OCI-LY1 (cell line): ENCODE measurements at regions not wholly inside any gene's neighbourhood (a gene's known extent, or its start where the extent isn't known, plus 50 kb on each side); places are given as distances from the start of the nearest gene placed in this dataset.

Source experiments
- H2AFZ ChIP-seq: fragments of 200-600 bp; sonication (generic), shearing (Covaris generic); 2 replicates; pipeline ENCODE4 v1.6.0; 2014; ENCODE audit warnings: antibody characterized with exemption, mild to moderate bottlenecking, low read length
- H3F3A ChIP-seq: fragments of 200-600 bp; sonication (generic), shearing (Covaris generic); 2 replicates; pipeline ENCODE4 v1.6.0; 2014; ENCODE audit warnings: mild to moderate bottlenecking, antibody characterized with exemption, low read length, moderate library complexity; ENCODE audit not compliant: insufficient read depth
- H3K27ac ChIP-seq: fragments of 200-600 bp; sonication (generic); 2 replicates; pipeline ENCODE4 v1.5.1; 2014; ENCODE audit warnings: low read length, mixed run types, mild to moderate bottlenecking, low read depth; ENCODE audit not compliant: poor library complexity, severe bottlenecking
- H3K27me3 ChIP-seq: fragments of 200-600 bp; sonication (generic); 2 replicates; pipeline ENCODE4 v1.6.0; 2014; ENCODE audit warnings: antibody characterized with exemption, mild to moderate bottlenecking, low read length, moderate library complexity; ENCODE audit not compliant: insufficient read depth
- H3K36me3 ChIP-seq: fragments of 200-600 bp; sonication (generic); 2 replicates; pipeline ENCODE4 v1.6.1; 2014; ENCODE audit warnings: mild to moderate bottlenecking, antibody characterized with exemption, low read length, moderate library complexity, mixed read lengths; ENCODE audit not compliant: insufficient read depth
- H3K4me1 ChIP-seq: fragments of 200-600 bp; sonication (generic); 2 replicates; pipeline ENCODE4 v1.5.1; 2014; ENCODE audit warnings: mild to moderate bottlenecking, low read length, moderate library complexity; ENCODE audit not compliant: insufficient read depth, severe bottlenecking
- H3K4me2 ChIP-seq: fragments of 200-600 bp; sonication (generic), shearing (Covaris generic); 2 replicates; pipeline ENCODE4 v1.6.1; 2014; ENCODE audit warnings: low read length
- H3K4me3 ChIP-seq: fragments of 200-600 bp; sonication (generic); 2 replicates; pipeline ENCODE4 v1.5.1; 2014; ENCODE audit warnings: low read length, low read depth, mild to moderate bottlenecking, mixed read lengths; ENCODE audit not compliant: poor library complexity, severe bottlenecking
- H3K79me2 ChIP-seq: fragments of 200-600 bp; shearing (Covaris generic); 2 replicates; pipeline ENCODE4 v1.6.1; 2016; ENCODE audit warnings: mixed run types, low read length, mixed read lengths; ENCODE audit not compliant: insufficient read depth
- H3K9ac ChIP-seq: fragments of 200-600 bp; sonication (generic), shearing (Covaris generic); 2 replicates; pipeline ENCODE4 v1.6.1; 2014; ENCODE audit warnings: mild to moderate bottlenecking, low read length, mixed read lengths
- H3K9me2 ChIP-seq: fragments of 200-600 bp; sonication (generic), shearing (Covaris generic); 2 replicates; pipeline ENCODE4 v1.6.1; 2014; ENCODE audit warnings: low read depth, mild to moderate bottlenecking, low read length, mixed read lengths
- H3K9me3 ChIP-seq: fragments of 200-600 bp; shearing (Covaris generic); 2 replicates; pipeline ENCODE4 v1.6.1; 2014; ENCODE audit warnings: low read length, mixed read lengths
- H4K20me1 ChIP-seq: fragments of 200-600 bp; sonication (generic), shearing (Covaris generic); 2 replicates; pipeline ENCODE4 v1.6.0; 2016; ENCODE audit warnings: mild to moderate bottlenecking, low read length; ENCODE audit not compliant: insufficient read depth
- EZH2 ChIP-seq: fragments of 200-600 bp; sonication (generic), shearing (Covaris generic); IDR thresholded peaks from 2 replicates; pipeline ENCODE4 v1.8.0; 2017; ENCODE audit warnings: borderline replicate concordance, mixed run types, mild to moderate bottlenecking, antibody characterized with exemption, low read length, moderate library complexity, mixed read lengths
- TF ChIP-seq, protein P1 (sequence below): fragments of 200-600 bp; sonication (generic), shearing (Covaris generic); IDR thresholded peaks from 2 replicates; pipeline ENCODE4 v1.5.1; 2017; ENCODE audit warnings: mild to moderate bottlenecking, antibody characterized with exemption, low read length, moderate library complexity, mixed read lengths

DNA sequence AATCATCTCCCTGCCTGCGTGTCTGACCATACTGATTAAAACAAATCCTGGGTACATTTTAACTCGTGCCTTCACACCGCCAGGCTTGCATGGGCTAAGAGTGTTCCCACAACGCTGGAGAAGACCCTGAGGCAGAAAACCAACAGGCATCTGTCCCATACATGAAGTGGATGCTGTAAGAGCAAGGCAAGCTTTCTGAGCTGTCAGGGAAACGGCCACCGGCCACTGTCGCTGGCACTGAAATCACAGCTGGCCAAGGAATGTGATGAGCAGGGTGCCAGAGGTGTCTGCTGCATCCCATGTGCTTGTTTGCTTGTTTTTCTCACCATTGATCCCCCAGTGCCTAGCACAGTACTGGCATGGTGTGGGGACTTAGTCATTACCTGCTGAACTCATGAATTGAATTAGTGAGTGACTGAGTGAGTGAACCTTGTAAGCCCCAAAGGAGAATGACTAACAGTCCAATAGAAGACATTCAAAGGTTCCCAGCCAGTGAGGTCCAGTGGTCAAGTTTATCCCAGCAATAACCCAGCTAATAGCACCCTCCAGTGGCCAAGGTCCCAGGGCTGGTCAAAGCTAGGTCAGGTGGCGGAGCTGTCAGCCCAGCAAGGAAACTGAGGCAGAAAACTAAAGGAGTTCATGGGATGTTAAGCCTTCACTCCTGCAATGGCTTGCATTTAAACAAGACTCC is 92.7 kb upstream of the CDH5 start:
- H3K9me3 ChIP-seq: no peaks in the 10 kb centered on the region
- no peak overlapping the region for H2AFZ ChIP-seq
- no peaks in the 10 kb centered on the region for H3K79me2 ChIP-seq
- H3K4me1 ChIP-seq: no peaks in the 10 kb centered on the region
- H4K20me1 ChIP-seq: no peaks in the 10 kb centered on the region
- no peak overlapping the region for H3K9ac ChIP-seq
- H3K4me2 ChIP-seq: no peak overlapping the region
- TF ChIP-seq EZH2: no peak
- TF ChIP-seq, protein P1, sequence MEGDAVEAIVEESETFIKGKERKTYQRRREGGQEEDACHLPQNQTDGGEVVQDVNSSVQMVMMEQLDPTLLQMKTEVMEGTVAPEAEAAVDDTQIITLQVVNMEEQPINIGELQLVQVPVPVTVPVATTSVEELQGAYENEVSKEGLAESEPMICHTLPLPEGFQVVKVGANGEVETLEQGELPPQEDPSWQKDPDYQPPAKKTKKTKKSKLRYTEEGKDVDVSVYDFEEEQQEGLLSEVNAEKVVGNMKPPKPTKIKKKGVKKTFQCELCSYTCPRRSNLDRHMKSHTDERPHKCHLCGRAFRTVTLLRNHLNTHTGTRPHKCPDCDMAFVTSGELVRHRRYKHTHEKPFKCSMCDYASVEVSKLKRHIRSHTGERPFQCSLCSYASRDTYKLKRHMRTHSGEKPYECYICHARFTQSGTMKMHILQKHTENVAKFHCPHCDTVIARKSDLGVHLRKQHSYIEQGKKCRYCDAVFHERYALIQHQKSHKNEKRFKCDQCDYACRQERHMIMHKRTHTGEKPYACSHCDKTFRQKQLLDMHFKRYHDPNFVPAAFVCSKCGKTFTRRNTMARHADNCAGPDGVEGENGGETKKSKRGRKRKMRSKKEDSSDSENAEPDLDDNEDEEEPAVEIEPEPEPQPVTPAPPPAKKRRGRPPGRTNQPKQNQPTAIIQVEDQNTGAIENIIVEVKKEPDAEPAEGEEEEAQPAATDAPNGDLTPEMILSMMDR: no peak; the same call in 1 of the 2 replicates
- no peak overlapping the region for H3K27ac ChIP-seq
- no peaks in the 10 kb centered on the region for H3K36me3 ChIP-seq
- H3F3A ChIP-seq: no peaks in the 10 kb centered on the region
- no peaks in the 10 kb centered on the region for H3K9me2 ChIP-seq
- H3K4me3 ChIP-seq: no peak overlapping the region
- H3K27me3 ChIP-seq: no peaks in the 10 kb centered on the region

DNA sequence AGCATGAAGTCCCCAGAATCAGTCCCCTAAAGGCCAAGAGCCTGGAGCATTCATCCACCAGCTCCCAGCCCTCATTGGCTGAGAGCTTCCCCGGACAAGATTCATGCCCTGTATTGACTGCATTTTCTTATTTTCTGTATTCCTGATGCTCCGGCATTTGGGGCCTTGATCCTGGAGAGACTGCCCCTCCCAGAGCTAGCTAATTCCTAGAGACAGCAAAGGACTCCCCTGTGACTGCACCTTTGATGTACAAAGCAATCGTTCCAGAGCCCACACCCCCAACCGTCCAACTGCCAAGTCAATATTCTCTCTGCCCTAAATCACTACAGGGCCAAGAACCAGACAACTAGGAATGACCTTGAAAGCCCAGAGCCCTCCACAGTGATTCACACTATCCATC is 93.4 kb upstream of the CDH5 start:
- no peak overlapping the region for H3K9ac ChIP-seq
- no peaks in the 10 kb centered on the region for H3K36me3 ChIP-seq
- H3K9me2 ChIP-seq: no peaks in the 10 kb centered on the region
- no peaks in the 10 kb centered on the region for H3K4me1 ChIP-seq
- no peak overlapping the region for H3K4me3 ChIP-seq
- TF ChIP-seq EZH2: no peak
- TF ChIP-seq, protein P1: no peak
- no peak overlapping the region for H2AFZ ChIP-seq
- no peaks in the 10 kb centered on the region for H3F3A ChIP-seq
- H3K4me2 ChIP-seq: no peak overlapping the region
- no peaks in the 10 kb centered on the region for H3K27me3 ChIP-seq
- H4K20me1 ChIP-seq: no peaks in the 10 kb centered on the region
- no peaks in the 10 kb centered on the region for H3K9me3 ChIP-seq
- no peak overlapping the region for H3K27ac ChIP-seq
- H3K79me2 ChIP-seq: no peaks in the 10 kb centered on the region

DNA sequence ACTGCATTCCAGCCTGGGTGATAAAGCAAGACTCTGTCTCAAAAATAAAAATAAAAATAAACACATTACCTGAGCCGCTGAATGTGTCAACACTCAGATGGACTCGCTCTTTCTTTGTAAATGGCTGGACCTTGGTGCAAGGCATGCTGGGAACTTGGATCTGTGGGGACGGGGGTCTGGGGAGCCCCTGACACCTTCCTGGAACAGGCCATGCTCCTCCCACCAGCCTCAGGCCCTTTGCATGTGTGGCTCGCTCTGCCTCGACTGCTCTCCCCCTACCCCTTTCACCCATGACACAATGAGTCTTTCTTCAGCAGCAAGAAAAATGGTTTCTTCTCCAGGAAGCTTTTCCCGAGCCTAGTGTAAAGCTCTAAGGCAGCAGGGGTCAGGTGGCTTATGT is 94.0 kb upstream of the CDH5 start:
- no peak overlapping the region for H3K4me2 ChIP-seq
- no peaks in the 10 kb centered on the region for H3K27me3 ChIP-seq
- H3K36me3 ChIP-seq: no peaks in the 10 kb centered on the region
- TF ChIP-seq EZH2: no peak
- TF ChIP-seq, protein P1: no peak
- no peak overlapping the region for H3K4me3 ChIP-seq
- H3K9me2 ChIP-seq: no peaks in the 10 kb centered on the region
- no peak overlapping the region for H3K27ac ChIP-seq
- H3K79me2 ChIP-seq: no peaks in the 10 kb centered on the region
- no peaks in the 10 kb centered on the region for H3K9me3 ChIP-seq
- H2AFZ ChIP-seq: no peak overlapping the region
- H3K9ac ChIP-seq: no peak overlapping the region
- no peaks in the 10 kb centered on the region for H3F3A ChIP-seq
- H4K20me1 ChIP-seq: no peaks in the 10 kb centered on the region
- no peaks in the 10 kb centered on the region for H3K4me1 ChIP-seq
